ENCODE measurements at regions not wholly inside any gene's neighbourhood (a gene's known extent, or its start where the extent isn't known, plus 50 kb on each side); places are given as distances from the start of the nearest gene placed in this dataset.

- H3K9me3 ChIP-seq: no peaks in the 10 kb centered on the region
- H3K4me1 ChIP-seq: no peaks in the 10 kb centered on the region
- TF ChIP-seq POLR2AphosphoS5 (IDR thresholded peaks at IDR 0.05) (no peak), CTCF (IDR thresholded peaks at IDR 0.05) (no peak), POLR2A (IDR thresholded peaks at IDR 0.05) (no peak), EP300 (IDR thresholded peaks at IDR 0.05) (no peak)
- H3K27me3 ChIP-seq: no peaks in the 10 kb centered on the region
- no peaks in the 10 kb centered on the region for H3K36me3 ChIP-seq
- no peak overlapping the region for H3K27ac ChIP-seq
- WGBS: 50% methylated on average over 6 of the region's 6 CpGs
- H3K4me3 ChIP-seq: no peak overlapping the region
- DNase-seq (ENCODE audit: low spot score in 2 of 2): no peak
Measured at GRCh38 chr4:180197471-180197870, 2045.7 kb upstream of the TENM3 start.

GRCh38 chr4:180203349-180203748 is 2039.9 kb upstream of the TENM3 start:
- TF ChIP-seq POLR2AphosphoS5 (IDR thresholded peaks at IDR 0.05) (no peak), POLR2A (IDR thresholded peaks at IDR 0.05) (no peak), EP300 (IDR thresholded peaks at IDR 0.05) (no peak), CTCF (IDR thresholded peaks at IDR 0.05) (no peak)

GRCh38 chr4:180205276-180205675 is 2037.9 kb upstream of the TENM3 start:
- H3K27me3 ChIP-seq: no peaks in the 10 kb centered on the region
- WGBS: 84% methylated on average over 4 of the region's 4 CpGs
- DNase-seq (ENCODE audit: low spot score in 2 of 2): no peak
- H3K4me1 ChIP-seq: no peaks in the 10 kb centered on the region
- no peak overlapping the region for H3K4me3 ChIP-seq
- no peak overlapping the region for H3K27ac ChIP-seq
- H3K36me3 ChIP-seq: no peaks in the 10 kb centered on the region
- TF ChIP-seq POLR2AphosphoS5 (IDR thresholded peaks at IDR 0.05) (no peak), CTCF (IDR thresholded peaks at IDR 0.05) (no peak), POLR2A (IDR thresholded peaks at IDR 0.05) (no peak), EP300 (IDR thresholded peaks at IDR 0.05) (no peak)
- H3K9me3 ChIP-seq: no peaks in the 10 kb centered on the region

More at GRCh38 chr4:180203349-180203748, 2039.9 kb upstream of the TENM3 start:
- Histone ChIP-seq H3K9me3 (no peaks in the 10 kb centered on the region), H3K27me3 (no peaks in the 10 kb centered on the region), H3K36me3 (no peaks in the 10 kb centered on the region), H3K4me1 (no peaks in the 10 kb centered on the region), H3K27ac (no peak overlapping the region), H3K4me3 (no peak overlapping the region)
- DNase-seq (ENCODE audit: low spot score in 2 of 2): no peak
- WGBS: 86% methylated on average over 3 of the region's 3 CpGs

GRCh38 chr4:180207921-180208320 is 2035.3 kb upstream of the TENM3 start:
- no peak overlapping the region for H3K4me3 ChIP-seq
- no peaks in the 10 kb centered on the region for H3K4me1 ChIP-seq
- no peaks in the 10 kb centered on the region for H3K9me3 ChIP-seq
- H3K27ac ChIP-seq: no peak overlapping the region
- H3K27me3 ChIP-seq: no peaks in the 10 kb centered on the region
- WGBS: 70% methylated on average over 1 of the region's 1 CpG
- DNase-seq (ENCODE audit: low spot score in 2 of 2): no peak
- no peak for TF ChIP-seq CTCF (IDR thresholded peaks at IDR 0.05)
- TF ChIP-seq POLR2AphosphoS5 (IDR thresholded peaks at IDR 0.05): no peak
- TF ChIP-seq EP300 (IDR thresholded peaks at IDR 0.05): no peak
- TF ChIP-seq POLR2A (IDR thresholded peaks at IDR 0.05): no peak
- H3K36me3 ChIP-seq: no peaks in the 10 kb centered on the region

- H3K4me3 ChIP-seq: no peak overlapping the region
- no peak overlapping the region for H3K27ac ChIP-seq
- TF ChIP-seq CTCF (IDR thresholded peaks at IDR 0.05) (no peak), POLR2A (IDR thresholded peaks at IDR 0.05) (no peak), POLR2AphosphoS5 (IDR thresholded peaks at IDR 0.05) (no peak), EP300 (IDR thresholded peaks at IDR 0.05) (no peak)
- DNase-seq (ENCODE audit: low spot score in 2 of 2): no peak
- 58% methylated on average over 1 of the region's 1 CpG for WGBS
- no peaks in the 10 kb centered on the region for H3K4me1 ChIP-seq
- H3K36me3 ChIP-seq: no peaks in the 10 kb centered on the region
- H3K27me3 ChIP-seq: no peaks in the 10 kb centered on the region
- H3K9me3 ChIP-seq: no peaks in the 10 kb centered on the region
Measured at GRCh38 chr4:180217070-180217469, 2026.1 kb upstream of the TENM3 start.
